Activated CD4-positive, alpha-beta T cell treated with anti-CD3 and anti-CD28 coated beads, Interleukin-2, amount 10 ng/mL, durations not matched to agents 24 days and 14 days (primary cell): ENCODE measurements at regions not wholly inside any gene's neighbourhood (a gene's known extent, or its start where the extent isn't known, plus 50 kb on each side); places are given as distances from the start of the nearest gene placed in this dataset.

Source experiments
- DNase-seq: peaks from one replicate; pipeline ENCODE4 v3.0.0; 2022
- H3K27ac Mint-ChIP-seq: one replicate; pipeline ENCODE4 v1.8.0; 2022; ENCODE audit warnings: mild to moderate bottlenecking, mixed read lengths
- H3K27me3 Mint-ChIP-seq: one replicate; pipeline ENCODE4 v1.8.0; 2022; ENCODE audit warnings: mixed read lengths
- H3K36me3 Mint-ChIP-seq: one replicate; pipeline ENCODE4 v1.8.0; 2022; ENCODE audit warnings: low read depth, mild to moderate bottlenecking, mixed read lengths
- H3K4me1 Mint-ChIP-seq: one replicate; pipeline ENCODE4 v1.8.0; 2021; ENCODE audit warnings: mixed read lengths
- H3K4me3 Mint-ChIP-seq: one replicate; pipeline ENCODE4 v1.8.0; 2022; ENCODE audit warnings: mild to moderate bottlenecking, moderate library complexity, mixed read lengths
- H3K9me3 Mint-ChIP-seq: one replicate; pipeline ENCODE4 v1.8.0; 2021; ENCODE audit warnings: mixed read lengths
- intact Hi-C: fragments of 100-400 bp; cut with micrococcal nuclease; formaldehyde crosslinking; loops from one replicate; pipeline ENCODE4 v1.15.1; 2023

DNA sequence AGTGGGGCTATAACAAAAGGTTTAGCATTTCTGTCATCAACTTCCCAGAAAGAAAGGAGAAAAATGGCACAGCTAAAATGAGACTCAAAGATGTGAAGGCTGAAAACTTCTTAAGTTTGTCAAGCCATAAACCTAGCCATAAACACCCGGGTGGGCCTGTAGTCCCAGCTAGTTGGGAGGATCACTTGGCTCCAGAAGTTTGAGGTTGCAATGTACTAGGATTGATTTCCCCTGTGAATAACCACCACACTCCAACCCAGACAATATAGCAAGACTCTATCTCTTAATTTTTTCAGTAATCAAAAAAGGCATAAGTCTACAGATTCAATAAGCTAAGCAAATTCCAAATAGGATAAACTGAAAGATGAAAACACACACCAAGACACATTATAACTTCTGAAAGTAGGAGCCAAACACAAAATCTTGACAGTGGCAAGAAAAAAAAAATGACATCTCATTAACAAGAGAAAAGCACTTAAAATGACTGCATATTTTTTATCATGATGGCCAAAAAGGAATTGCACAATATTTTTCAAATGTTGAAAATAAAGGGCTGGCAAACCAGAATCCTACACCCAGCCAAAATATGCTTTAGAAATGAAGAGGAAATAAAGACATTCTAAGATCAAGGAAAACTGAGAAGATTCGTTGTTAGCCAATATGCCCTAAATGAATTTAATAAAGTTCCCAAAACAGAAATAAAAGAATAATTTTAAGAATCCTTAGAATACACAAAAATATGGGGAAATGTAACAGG, 308.4 kb downstream of the BRINP1 start:
- Mint-ChIP-seq H3K9me3 (no peaks in the 10 kb centered on the region), H3K4me1 (no peaks in the 10 kb centered on the region), H3K27ac (no peak overlapping the region), H3K27me3 (no peaks in the 10 kb centered on the region), H3K4me3 (no peak overlapping the region), H3K36me3 (no peaks in the 10 kb centered on the region)
- no peak for DNase-seq
- intact Hi-C loops: no loop called here

DNA sequence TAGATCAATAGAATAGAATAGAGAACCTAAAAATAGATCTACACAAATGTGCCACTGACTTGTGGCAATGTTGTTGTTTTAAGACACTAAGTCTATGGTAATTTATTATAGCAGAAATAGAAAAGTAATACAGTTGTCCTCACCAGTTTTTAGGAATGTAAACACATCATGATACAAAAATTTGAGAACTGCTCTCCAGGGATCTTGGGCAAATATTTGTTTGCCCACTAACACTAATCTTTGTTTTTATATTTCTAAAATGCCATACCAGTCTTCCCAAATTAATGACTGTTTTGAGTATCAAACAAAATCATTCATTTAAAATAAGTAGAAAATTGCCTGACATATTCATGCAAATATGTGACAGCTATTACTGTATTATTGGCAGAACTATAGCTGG, 297.6 kb downstream of the BRINP1 start:
- H3K9me3 Mint-ChIP-seq: no peaks in the 10 kb centered on the region
- no peak overlapping the region for H3K4me3 Mint-ChIP-seq
- intact Hi-C loops: no loop called here
- no peaks in the 10 kb centered on the region for H3K36me3 Mint-ChIP-seq
- no peak for DNase-seq
- no peaks in the 10 kb centered on the region for H3K4me1 Mint-ChIP-seq
- H3K27ac Mint-ChIP-seq: no peak overlapping the region
- H3K27me3 Mint-ChIP-seq: no peaks in the 10 kb centered on the region

DNA sequence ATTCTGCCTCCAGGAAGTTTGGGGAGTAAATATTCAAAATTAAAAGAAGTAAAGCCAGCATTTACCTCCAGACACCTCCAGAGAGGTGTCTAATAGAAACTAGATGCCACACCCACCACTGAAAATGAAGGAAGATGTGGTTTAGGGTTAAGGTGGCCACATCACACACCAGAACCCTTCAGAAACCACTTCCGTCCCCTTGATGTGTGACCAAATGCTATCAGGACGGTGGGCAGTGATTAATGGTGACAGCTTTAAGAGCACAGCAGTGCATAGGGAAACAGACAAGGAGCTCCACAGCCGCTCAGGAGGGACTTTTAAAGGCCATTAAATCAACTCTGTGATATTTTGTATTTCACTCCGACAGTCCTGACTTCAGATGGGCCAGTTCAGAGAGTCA, 295.2 kb downstream of the BRINP1 start:
- Mint-ChIP-seq H3K27ac (no peak overlapping the region), H3K36me3 (no peaks in the 10 kb centered on the region), H3K4me3 (no peak overlapping the region), H3K4me1 (no peaks in the 10 kb centered on the region), H3K27me3 (no peaks in the 10 kb centered on the region), H3K9me3 (no peaks in the 10 kb centered on the region)
- DNase-seq: no peak
- intact Hi-C loops: no loop called here

DNA sequence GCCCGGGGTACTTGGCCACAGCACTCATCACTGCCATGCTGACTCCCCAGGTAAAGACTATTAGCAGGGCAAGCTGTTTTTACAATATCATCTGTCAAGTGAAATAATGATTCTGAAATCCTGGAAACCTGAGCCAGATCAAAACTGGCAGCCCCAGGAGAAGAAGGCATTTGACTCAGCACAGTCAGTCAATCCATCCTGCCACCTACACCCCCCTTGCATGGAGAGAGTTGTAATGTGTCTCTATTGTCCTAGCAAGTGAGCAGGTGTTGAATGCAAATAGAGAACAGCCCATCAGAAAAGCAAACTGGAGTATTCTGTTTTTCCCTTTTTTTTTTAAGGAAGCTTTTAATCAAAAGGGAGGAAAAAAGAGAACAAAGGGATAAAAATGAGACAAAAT, 291.2 kb downstream of the BRINP1 start:
- Mint-ChIP-seq H3K4me1 (no peaks in the 10 kb centered on the region), H3K27ac (no peak overlapping the region), H3K4me3 (no peak overlapping the region), H3K27me3 (no peaks in the 10 kb centered on the region), H3K36me3 (no peaks in the 10 kb centered on the region), H3K9me3 (no peaks in the 10 kb centered on the region)
- intact Hi-C loops: no loop called here
- DNase-seq: no peak

- intact Hi-C loops: no loop called here
- no peaks in the 10 kb centered on the region for H3K4me1 Mint-ChIP-seq
These were observed 285.6 kb downstream of the BRINP1 start for GRCh38 chr9:119083673-119084072.

GRCh38 chr9:119086590-119086989, 282.6 kb downstream of the BRINP1 start:
- intact Hi-C loops: no loop called here
- H3K9me3 Mint-ChIP-seq: peaks cover 4% of the 10 kb centered on the region
- H3K4me3 Mint-ChIP-seq: no peak overlapping the region
- H3K4me1 Mint-ChIP-seq: no peaks in the 10 kb centered on the region
- no peak for DNase-seq
- H3K27ac Mint-ChIP-seq: no peak overlapping the region
- H3K36me3 Mint-ChIP-seq: no peaks in the 10 kb centered on the region
- H3K27me3 Mint-ChIP-seq: no peaks in the 10 kb centered on the region

More at GRCh38 chr9:119083673-119084072, 285.6 kb downstream of the BRINP1 start:
- no peak overlapping the region for H3K27ac Mint-ChIP-seq
- H3K9me3 Mint-ChIP-seq: peaks cover 4% of the 10 kb centered on the region
- DNase-seq: no peak
- H3K36me3 Mint-ChIP-seq: no peaks in the 10 kb centered on the region
- H3K27me3 Mint-ChIP-seq: no peaks in the 10 kb centered on the region
- H3K4me3 Mint-ChIP-seq: no peak overlapping the region

DNA sequence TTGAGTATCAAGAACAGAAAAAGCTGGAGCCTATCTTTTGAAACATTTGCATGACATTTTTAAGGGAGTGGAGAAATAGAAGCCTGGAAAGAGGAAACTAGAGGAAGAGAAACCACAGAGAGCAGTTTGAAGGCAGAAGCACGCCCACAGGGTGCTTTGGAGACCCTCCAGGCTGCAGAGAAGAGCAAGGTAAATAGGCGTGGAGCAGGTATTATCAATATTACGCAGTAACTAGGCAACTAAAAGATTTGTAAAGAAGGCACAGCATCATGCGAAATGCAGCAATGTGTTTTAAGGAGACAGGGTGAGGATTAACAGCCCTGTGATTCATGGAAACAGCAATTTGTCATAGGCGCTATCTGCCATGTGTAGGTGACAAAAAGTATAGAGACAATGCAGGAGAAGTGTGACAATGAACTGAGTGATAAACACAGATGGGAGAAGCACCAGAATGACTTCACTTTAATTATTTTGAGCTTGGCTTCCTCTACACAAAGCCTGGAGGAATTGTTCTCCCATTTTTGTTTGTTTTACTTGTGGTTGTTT, 281.2 kb downstream of the BRINP1 start:
- Mint-ChIP-seq H3K4me1 (no peaks in the 10 kb centered on the region), H3K27ac (no peak overlapping the region), H3K9me3 (peaks cover 4% of the 10 kb centered on the region), H3K4me3 (no peak overlapping the region), H3K27me3 (no peaks in the 10 kb centered on the region), H3K36me3 (no peaks in the 10 kb centered on the region)
- intact Hi-C loops: no loop called here
- DNase-seq: no peak

DNA sequence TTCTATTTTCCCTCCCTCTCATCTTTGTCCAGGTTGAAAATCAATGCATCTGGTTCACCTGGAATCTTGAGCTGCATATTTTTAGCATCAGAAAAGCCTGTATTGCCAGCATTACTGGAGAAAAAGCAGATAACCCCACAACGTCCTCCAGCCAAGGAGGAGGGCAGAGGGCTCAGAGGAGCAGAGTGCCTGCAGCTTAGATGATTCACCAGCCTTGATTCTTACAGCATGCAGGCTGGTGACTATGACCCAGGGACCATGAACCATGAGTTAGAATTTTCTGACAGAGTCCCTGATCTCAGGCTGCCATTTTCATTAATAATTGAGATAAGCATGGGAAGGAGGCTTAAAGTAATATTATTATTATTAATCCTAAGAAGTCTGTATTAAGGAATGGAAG, 278.2 kb downstream of the BRINP1 start:
- H3K4me3 Mint-ChIP-seq: no peak overlapping the region
- no peaks in the 10 kb centered on the region for H3K36me3 Mint-ChIP-seq
- no peak overlapping the region for H3K27ac Mint-ChIP-seq
- no peaks in the 10 kb centered on the region for H3K27me3 Mint-ChIP-seq
- intact Hi-C loops: no loop called here
- no peaks in the 10 kb centered on the region for H3K4me1 Mint-ChIP-seq
- no peak for DNase-seq
- no peaks in the 10 kb centered on the region for H3K9me3 Mint-ChIP-seq

- H3K4me1 Mint-ChIP-seq: no peaks in the 10 kb centered on the region
- no peak for DNase-seq
- intact Hi-C loops: no loop called here
These were observed 277.1 kb downstream of the BRINP1 start for GRCh38 chr9:119092125-119092524.

DNA sequence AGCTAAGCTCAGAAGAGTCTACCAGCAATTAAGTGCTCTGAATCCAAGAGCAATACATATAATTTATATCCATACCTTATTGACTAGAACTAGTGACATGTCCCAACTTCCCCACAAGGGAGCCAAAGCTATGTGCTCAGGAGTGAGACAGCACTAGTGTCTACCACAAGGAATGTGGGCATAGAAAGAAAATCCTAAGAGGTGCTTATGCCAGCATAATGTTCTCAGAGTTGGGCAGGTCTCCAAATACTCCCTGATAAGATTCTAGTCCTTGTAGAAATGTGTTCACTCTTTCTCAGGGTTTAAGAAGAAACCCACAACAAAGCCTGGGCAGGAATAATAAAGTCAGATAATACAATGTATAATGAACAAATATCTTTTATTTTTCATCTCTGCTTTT, 275.1 kb downstream of the BRINP1 start:
- no peaks in the 10 kb centered on the region for H3K27me3 Mint-ChIP-seq
- H3K4me3 Mint-ChIP-seq: no peak overlapping the region
- intact Hi-C loops: no loop called here
- no peak for DNase-seq
- no peaks in the 10 kb centered on the region for H3K36me3 Mint-ChIP-seq
- no peaks in the 10 kb centered on the region for H3K9me3 Mint-ChIP-seq
- no peaks in the 10 kb centered on the region for H3K4me1 Mint-ChIP-seq
- no peak overlapping the region for H3K27ac Mint-ChIP-seq

More at GRCh38 chr9:119092125-119092524, 277.1 kb downstream of the BRINP1 start:
- Mint-ChIP-seq H3K36me3 (no peaks in the 10 kb centered on the region), H3K4me3 (no peak overlapping the region), H3K9me3 (no peaks in the 10 kb centered on the region), H3K27ac (no peak overlapping the region), H3K27me3 (no peaks in the 10 kb centered on the region)

DNA sequence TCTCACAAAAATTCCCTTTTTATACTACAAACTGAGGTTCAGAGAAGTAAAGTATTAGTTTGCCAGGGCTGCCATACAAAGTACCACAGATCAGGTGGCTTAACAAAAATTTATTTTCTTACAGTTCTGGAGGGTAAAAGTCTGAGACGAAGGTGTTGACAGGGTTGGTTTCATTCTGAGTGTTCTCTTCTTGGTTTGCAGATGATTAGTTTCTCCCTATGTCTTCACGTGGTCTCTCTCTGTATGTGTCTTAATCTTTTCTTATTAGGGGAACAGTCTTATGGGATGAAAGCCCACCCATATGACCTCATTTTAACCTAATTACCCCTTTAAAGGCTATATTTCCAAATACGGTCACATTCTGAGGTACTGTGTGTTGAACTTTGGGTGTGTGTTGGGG, 274.2 kb downstream of the BRINP1 start:
- Mint-ChIP-seq H3K4me3 (no peak overlapping the region), H3K9me3 (no peaks in the 10 kb centered on the region), H3K36me3 (no peaks in the 10 kb centered on the region), H3K27me3 (no peaks in the 10 kb centered on the region), H3K27ac (no peak overlapping the region), H3K4me1 (no peaks in the 10 kb centered on the region)
- no peak for DNase-seq
- intact Hi-C loops: no loop called here

GRCh38 chr9:119101048-119101447, 268.2 kb downstream of the BRINP1 start:
- no peak for DNase-seq
- H3K27ac Mint-ChIP-seq: no peak overlapping the region
- no peaks in the 10 kb centered on the region for H3K4me1 Mint-ChIP-seq
- no peak overlapping the region for H3K4me3 Mint-ChIP-seq
- no peaks in the 10 kb centered on the region for H3K36me3 Mint-ChIP-seq
- no peaks in the 10 kb centered on the region for H3K27me3 Mint-ChIP-seq
- intact Hi-C loops: no loop called here
- H3K9me3 Mint-ChIP-seq: no peaks in the 10 kb centered on the region

- Mint-ChIP-seq H3K4me1 (no peaks in the 10 kb centered on the region), H3K27ac (no peak overlapping the region), H3K4me3 (no peak overlapping the region), H3K9me3 (peaks cover 4% of the 10 kb centered on the region), H3K27me3 (no peaks in the 10 kb centered on the region), H3K36me3 (no peaks in the 10 kb centered on the region)
- no peak for DNase-seq
- intact Hi-C loops: no loop called here
These were observed 254.6 kb downstream of the BRINP1 start for GRCh38 chr9:119114681-119115080.
